Prostate gland (tissue), 2 donors: ENCODE measurements at regions not wholly inside any gene's neighbourhood (a gene's known extent, or its start where the extent isn't known, plus 50 kb on each side); places are given as distances from the start of the nearest gene placed in this dataset.
"Not testable (repeated sequence)": the region's sequence is repeated elsewhere in the genome, so short reads cannot be mapped to it uniquely, and the experiment has no call there.

Experiments
- POLR2A ChIP-seq: fragments of 450-650 bp; IDR thresholded peaks from one replicate; pipeline ENCODE4 v1.6.1; 2016; ENCODE audit warnings: antibody characterized with exemption, mild to moderate bottlenecking
- TF ChIP-seq, protein P1 (sequence below), 4 experiments: fragments of 200-600 bp in 2 of 4; fragments of 450-650 bp in 2 of 4; sonication (generic) in 2 of 4; IDR thresholded peaks; 1 replicate in 3 of 4; 2 replicates in 1 of 4; pipeline ENCODE4 v1.5.1; 2016 to 2019; ENCODE audit warnings: antibody characterized with exemption in 4 of 4, mild to moderate bottlenecking in 2 of 4, moderate library complexity in 2 of 4

GRCh38 chr10:93230596-93230995, 156.9 kb downstream of the CYP26A1 start:
- TF ChIP-seq, protein P1, sequence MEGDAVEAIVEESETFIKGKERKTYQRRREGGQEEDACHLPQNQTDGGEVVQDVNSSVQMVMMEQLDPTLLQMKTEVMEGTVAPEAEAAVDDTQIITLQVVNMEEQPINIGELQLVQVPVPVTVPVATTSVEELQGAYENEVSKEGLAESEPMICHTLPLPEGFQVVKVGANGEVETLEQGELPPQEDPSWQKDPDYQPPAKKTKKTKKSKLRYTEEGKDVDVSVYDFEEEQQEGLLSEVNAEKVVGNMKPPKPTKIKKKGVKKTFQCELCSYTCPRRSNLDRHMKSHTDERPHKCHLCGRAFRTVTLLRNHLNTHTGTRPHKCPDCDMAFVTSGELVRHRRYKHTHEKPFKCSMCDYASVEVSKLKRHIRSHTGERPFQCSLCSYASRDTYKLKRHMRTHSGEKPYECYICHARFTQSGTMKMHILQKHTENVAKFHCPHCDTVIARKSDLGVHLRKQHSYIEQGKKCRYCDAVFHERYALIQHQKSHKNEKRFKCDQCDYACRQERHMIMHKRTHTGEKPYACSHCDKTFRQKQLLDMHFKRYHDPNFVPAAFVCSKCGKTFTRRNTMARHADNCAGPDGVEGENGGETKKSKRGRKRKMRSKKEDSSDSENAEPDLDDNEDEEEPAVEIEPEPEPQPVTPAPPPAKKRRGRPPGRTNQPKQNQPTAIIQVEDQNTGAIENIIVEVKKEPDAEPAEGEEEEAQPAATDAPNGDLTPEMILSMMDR (IDR thresholded peaks at IDR 0.05) = not testable (repeated sequence)
- not testable (repeated sequence) for TF ChIP-seq POLR2A
